Activated CD4-positive, alpha-beta T cell treated with anti-CD3 and anti-CD28 coated beads for 48 hours (primary cell): ENCODE measurements at regions not wholly inside any gene's neighbourhood (a gene's known extent, or its start where the extent isn't known, plus 50 kb on each side); places are given as distances from the start of the nearest gene placed in this dataset.
"Not testable (repeated sequence)": the region's sequence is repeated elsewhere in the genome, so short reads cannot be mapped to it uniquely, and the experiment has no call there.

Experiments
- DNase-seq: peaks from one replicate; pipeline ENCODE4 v3.0.0-alpha.2; 2020

DNA sequence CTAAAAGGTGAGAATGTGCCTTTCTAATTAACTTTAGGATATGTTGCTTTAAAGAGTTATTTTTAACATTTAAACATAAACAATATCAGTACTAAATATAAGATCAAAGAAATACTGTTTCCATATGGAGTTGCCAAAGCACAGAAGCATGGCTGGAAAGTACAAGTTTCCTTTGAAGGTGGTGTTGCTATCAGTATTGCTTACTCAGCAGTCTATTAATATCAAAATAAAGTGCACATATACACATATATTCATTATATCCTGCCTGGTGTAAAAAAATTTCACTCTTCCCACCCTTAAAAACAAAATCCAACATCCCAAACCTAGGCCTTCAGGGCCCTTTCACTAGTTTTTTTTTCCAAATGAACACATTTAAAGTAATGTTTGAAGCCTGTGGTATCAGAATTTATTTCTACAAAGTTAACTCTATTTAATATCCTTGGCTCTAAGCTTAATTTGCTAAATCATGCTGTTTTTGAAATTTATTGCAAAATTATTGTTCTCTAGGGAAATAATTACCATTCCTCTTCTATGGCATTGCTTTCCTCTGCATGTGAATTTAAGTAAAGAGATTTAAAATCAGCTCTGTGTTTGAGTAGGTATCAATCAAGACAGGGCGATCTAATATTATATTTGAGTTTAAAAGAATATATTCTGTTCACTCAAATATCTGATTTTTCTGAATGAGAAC is 192.7 kb upstream of the MEIS1 start:
- DNase-seq: no peak

DNA sequence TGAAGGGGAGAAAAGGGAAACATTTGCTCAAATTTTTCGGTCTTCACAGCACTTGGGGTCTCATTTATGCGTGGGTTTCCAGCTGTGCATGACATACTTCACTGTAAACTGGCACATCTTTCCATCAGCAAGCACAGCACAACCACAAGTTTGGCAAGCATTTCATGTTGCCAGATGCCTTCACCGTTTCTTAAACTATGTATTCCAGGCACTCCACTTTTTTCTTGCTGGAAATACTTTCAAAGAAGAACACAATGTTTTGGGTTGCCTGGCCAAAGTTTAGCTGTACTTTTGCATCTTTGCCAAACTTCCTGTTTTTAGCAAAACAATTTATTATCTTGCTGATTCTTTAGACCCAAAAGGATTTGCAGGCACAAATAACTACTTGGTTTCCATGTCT is 194.6 kb upstream of the MEIS1 start:
- DNase-seq: no peak

DNA sequence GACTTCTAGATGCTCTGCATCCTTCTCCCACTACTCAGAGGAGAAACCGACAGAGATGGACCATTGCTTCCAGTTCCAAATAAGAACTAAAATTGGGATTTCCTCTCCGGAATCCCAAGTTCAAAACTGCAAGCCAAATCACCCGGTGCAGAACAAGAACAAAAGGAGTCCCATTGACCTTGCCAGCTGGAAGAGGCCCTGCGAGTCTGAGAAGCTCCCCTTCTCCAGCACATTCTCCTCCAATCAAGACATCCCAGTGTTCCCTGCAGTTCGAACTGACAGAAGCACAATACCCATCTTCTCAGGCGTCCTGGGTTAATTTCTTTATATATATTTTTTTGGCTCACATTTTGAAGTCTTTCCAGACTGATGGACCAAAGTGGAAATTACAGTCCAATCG is 195.3 kb upstream of the MEIS1 start:
- DNase-seq: no peak

DNA sequence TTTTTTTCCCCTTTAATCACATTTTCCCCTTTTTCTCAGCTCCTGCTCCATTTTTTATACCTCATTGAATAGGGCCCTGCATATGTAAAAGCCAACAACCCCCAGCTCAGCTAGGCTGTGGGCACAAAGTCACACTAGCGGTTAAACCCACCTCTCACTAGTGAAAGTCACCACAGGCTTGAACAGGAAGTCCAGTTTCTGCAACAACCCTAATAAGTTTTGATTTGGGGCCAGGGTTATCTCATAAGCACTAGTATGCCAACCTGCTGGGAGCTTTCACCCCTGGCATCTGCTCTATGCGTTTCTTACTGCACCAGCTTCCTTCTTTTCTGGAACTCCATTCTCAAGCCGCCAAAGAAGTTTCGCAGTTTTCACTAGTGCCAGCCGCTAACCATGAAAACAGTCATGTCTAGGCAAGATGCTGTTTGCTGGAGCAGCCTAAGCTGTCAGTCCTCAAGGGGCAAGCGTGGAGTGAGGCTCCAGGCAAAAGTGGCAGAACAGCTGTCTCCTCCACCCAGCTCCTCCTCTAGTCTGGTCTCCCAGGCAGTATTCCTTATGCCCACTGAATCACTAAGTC is 197.0 kb upstream of the MEIS1 start:
- DNase-seq: no peak

DNA sequence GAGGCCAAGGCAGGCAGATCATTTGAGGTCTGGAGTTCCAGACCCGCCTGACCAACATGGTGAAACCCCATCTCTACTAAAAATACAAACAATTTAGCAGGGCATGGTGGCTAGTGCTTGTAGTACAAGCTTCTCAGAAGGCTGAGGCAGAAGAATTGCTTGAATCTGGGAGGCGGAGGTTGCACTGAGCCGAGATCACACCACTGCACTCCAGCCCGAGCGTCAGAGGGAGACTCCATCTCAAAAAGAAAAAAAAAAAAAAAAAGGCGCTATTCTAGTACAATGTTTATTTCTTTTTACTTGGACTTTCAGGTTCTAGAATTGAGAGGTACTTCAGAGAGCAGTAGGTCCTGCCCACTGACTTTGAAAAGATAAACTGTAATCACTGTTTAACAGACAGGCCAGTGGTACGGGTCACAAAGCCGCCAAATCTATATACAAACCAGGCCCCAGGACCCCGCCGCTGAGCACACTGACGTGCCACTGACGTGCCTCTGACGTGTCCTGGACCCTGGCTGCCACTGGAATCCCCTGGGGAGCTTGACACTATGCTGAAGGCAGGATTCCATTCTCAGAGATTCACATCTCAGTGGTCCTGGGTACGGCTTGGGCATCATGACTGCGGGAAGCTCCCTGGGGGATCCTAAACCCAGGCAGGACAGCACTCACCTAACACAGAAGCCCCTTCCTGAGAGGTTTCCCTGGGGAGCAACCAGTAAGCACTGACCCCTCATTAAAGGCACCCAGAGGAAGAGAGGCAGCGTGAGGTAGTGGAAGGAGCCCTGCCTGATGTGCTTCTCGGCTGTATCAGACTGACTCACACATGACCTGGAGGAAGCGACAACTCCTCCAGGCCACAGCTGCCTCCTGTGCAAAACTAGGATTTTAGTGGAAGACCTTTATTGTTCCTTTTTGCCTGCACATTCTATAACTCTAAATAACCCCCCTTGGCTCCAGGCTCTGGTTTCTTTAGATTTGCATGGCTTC is 197.8 kb upstream of the MEIS1 start:
- DNase-seq: no peak

DNA sequence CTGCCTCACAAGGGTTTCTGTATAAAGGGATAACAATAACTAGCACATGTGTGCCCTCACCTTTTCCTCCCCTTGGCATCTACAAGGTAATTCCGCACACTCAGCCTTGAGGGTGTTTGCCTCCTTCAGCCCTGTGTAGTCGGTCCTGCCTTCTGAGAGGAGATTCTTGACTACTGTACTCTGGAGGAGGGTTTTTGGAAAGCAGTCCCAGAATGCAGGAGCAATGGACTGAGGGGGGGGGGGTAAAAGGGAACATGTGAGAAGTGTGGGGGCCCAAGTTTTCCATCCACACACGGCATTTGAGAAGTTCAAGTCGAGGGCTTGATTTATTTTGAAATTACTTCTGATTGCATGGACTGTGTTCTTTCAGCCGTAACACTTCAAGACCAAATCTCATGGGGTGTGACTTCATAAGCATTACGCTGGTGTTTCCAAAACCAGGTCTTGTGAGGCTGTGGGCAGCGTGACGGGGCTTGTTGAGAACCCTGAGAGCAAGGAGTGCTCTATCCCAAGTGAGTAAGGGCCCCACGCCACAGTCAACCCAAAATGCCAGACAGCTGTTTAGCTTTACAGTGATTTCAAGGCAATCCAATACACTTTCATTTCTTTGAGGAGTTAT is 198.7 kb upstream of the MEIS1 start:
- no peak for DNase-seq

DNA sequence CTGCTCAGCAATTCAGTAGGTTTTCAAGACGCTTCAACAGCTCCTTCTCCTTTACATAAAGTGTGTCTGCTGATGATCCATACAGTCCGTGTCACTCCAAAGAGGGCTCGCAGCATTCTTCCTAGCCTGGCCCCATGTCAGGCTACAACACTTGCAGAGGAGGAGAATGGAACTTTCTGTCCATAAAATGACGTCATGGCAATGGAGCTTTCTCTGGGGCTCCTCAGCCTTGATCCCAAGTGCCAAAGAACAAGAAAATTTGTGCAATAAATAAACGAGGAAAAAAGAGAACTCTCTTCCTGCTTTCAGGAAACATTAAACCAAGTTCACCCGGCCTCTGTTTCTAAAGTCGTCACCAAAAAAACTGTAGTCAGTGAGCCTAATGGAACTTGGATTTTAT is 199.5 kb upstream of the MEIS1 start:
- no peak for DNase-seq

DNA sequence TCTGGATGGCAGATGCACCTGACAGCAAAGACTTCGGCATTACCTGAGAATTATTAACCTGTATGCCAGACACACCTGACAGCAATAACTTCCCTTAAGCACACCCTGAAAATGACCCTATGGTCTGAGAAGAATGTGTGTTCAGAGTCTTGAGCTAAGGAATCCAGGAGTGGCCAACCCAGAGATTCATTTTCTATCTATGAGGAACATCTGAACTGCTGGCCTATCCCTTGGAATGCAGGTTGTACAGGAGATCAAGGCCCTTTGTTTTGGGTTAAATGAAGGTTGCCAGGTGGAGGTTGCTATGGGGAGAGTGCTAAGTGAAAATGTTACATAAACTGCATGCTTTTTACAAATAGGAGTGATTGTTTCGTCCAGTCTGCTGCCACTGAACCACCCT is 200.9 kb upstream of the MEIS1 start:
- DNase-seq: no peak

DNA sequence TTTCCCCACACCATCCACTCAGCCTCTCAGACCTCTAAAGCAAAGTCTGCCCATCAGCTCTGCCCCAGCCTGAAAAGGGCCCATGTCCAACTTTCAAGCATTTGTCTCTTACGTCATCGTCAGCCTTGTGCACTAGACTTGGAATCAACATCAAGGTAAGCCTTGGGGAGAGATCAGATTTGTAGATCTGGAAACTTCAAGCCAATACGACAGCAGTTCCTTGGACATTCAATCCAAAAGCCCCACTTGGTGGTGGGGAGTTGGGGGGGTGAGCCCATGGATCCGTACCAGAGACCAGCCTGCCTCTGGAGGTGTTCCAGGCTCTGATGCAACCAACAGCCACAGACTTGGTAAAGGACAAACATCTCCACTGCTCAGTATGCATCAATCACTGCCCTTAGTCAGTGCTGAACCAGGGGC is 206.8 kb upstream of the MEIS1 start:
- DNase-seq: no peak

DNA sequence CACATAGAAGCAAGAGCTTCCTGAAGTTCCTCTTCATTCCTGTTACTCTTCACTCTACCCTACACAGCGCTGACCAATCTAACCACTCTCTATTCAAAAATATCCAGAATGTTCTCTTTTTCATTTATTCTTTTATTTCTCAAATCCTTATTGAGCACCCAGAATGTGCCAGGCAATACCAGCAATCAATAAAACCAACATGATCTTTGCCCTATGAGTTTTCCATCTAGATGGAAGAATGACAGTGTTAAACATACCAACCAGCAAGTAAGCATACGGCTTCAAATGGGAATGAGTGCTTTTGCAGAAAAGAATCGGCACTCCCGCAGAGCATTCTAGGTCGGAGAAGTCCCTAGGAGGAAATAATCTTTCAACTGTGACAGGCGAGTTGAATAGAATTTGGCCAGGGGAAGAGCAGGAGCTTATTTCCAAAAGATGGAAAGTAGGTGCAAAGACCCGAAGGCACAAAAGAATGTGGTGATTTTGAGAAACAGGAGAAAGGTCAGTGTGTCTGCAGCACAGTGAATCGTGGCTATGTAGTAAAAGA is 217.8 kb upstream of the MEIS1 start:
- no peak for DNase-seq

DNA sequence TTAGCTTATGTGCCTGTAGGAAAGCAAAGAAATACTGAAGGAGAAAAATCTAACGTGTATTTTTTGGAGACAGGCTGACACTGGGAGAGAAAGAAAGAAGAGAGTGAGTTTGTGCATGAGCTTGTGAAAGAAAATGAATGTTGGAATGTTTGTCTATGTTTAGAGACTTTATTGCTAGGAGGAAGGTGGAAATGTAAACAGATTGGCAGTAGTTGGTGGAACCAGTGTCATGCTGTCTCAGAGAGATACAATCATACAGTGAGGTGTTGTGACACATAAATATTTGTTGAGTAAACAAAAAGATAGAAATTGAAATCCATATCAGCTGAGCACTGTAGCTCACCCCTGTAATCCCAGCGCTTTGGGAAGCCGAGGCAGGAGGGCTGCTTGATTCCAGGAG is 222.2 kb upstream of the MEIS1 start:
- no peak for DNase-seq

DNA sequence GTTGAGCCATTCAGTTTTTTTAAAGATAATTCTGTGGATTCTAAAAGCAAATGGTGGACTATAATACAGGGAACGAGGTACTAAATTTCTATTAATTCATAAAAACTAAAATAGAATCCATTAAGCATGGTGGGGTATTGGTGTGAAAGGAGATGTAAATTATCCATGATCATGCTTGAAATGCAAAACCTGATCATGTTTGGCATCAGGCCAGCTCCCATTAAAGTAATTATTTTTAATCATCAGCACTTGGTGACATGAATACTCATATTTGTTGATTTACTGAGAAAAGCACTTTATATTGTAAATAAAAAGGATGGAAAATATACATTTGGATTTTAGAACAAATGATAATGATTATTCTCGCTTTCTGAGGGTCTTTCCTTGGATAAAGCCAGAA is 232.3 kb upstream of the MEIS1 start:
- DNase-seq: no peak

DNA sequence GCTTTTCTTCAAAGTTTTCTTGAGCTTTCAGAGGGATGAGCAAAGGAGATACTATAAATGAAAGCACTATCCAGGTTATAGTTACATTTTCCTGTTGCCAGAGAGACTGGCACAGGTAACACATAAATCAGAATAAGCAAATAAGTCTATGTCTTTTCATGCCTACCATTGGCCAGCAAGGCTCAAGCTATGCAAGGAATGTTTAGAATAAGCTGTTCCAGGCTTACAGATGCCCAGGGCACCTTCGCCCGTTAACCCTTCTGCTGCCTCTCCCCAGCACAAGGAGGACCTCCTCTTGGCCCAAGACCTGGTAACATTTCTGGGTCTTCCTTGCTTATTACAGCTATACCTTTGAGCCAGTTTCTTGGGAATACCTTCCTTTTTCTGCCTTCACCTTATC is 233.7 kb upstream of the MEIS1 start:
- DNase-seq: no peak

DNA sequence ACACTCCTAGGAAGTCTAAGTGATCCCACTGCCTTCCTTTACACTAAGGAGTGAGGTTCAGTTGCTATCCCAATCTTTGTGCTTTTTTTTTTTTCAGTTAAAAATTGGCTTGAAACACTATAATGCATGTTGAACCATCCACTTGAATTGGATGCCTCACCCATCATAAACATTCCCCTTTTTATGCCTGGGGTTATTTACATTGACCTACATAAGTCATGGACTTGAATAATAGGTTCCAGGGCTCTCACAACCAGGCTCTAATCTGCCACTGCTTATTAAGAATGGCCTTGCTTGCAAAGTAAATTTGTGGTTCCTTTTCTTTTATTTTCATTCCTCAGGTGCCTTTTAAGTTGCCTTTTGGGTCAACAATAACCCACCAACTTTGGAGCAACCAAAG is 236.1 kb upstream of the MEIS1 start:
- no peak for DNase-seq

DNA sequence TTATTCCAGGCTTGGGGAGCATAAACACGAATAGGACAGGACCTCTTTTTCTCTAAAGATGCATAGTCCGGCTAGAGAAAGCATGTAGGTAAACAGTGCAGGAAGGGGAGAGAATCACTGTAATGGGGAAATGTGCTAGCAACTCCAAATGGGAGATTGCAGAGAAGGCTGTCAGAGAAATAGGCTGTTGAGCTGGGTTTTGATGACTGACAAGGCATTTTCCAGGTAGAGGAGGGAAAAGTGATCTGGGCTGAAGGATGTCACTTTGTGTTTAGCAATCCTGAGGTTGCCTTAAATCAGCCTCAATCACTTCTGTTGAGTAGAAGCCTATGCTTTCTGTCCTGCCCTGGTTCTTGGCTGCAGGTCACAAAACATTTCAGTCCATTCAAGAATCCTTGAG is 242.0 kb upstream of the MEIS1 start:
- DNase-seq: no peak

DNA sequence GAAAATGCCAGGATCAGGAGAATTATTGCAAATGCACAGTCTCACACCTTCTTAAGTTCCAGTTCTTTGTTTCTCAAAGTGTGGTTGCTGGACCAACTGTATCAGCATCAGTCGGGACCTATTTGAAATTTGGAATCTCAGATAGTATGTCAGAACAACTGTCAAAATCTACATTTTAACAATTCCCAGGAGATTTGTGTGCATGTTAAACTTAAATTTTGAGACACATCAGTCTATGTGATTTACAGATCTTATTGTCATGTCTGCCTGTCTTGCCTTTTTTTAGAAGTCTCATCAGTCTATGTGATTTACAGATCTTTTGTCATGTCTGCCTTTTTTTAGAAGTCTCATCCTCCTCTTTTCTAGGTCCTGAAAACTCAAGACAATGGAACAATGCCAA is 243.6 kb upstream of the MEIS1 start:
- no peak for DNase-seq

DNA sequence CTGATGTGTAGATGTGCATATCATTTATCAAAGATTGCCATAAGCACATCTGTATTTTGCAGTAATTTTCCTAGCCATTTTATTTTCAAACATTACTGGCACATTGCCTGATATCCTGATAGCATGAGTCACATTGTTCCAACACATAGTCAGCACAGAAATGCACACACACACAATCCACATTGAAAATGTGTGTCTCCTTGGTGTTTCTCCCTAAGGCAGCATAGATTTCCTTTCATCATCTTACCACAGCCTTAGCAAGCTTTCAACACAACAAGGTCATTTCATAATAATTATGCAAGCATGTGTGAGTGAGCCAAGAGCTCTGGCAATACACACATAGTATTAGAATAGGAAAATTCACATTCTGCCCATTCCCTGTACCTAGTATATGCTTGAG is 245.4 kb upstream of the MEIS1 start:
- DNase-seq: no peak

DNA sequence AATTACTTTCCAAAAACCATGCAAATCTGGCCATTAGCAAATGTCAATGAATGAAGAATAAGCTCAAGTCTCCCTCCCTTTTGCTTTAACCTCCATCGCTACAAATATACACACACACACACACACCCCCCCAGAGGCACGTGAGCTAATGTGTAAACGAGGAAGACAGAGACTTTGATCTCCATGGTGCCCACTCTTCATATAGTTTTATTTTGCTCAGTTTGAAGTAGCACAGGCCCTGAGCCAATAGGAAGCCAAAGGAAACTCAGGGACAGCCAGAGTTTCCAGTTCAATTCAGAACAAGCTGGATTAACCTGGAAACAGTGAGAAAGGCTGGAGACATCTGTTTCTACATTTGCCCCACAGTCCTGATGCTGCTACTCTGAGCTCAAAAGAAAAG is 248.4 kb upstream of the MEIS1 start:
- no peak for DNase-seq

DNA sequence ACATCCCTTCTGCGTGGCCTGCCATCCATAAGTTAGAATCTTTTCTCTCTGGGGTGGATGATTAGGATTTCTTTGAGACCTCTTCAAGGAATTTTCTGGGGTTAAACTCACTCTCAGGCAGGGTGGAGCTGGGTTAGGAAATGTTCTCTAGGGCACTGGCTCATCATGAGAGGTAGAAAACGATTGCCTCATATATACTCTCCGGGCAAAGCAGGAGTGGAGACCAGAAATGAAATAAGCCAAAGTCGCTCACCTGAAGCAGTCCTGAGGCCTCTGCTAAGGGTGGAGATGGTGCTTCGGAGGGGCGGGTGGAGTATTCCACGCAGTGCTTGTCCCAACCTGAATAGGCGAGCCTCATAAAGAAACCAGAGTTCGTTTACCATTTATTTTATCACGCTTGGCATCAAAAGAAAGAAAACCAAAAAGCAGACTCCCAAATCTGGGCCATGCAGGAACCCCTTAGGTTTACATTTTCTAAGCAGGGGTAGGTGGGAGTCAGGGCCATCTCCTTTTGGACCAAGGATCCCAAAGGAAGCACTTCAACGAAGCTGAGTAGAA is 249.3 kb upstream of the MEIS1 start:
- DNase-seq: no peak

DNA sequence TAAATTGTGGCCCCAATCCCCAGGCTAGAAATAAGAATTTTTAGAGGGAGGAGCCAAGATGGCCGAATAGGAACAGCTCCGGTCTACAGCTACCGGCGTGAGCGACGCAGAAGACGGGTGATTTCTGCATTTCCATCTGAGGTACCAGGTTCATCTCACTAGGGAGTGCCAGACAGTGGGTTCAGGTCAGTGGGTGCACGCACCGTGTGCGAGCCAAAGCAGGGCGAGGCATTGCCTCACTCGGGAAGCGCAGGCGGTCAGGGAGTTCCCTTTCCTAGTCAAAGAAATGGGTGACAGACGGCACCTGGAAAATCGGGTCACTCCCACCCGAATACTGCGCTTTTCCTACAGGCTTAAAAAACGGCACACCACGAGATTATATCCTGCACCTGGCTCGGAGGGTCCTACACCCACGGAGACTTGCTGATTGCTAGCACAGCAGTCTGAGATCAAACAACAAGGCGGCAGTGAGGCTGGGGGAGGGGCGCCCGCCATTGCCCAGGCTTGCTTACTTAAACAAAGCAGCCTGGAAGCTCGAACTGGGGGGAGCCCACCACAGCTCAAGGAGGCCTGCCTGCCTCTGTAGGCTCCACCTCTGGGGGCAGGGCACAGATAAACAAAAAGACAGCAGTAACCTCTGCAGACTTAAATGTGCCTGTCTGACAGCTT is 257.7 kb upstream of the MEIS1 start:
- not testable (repeated sequence) for DNase-seq

DNA sequence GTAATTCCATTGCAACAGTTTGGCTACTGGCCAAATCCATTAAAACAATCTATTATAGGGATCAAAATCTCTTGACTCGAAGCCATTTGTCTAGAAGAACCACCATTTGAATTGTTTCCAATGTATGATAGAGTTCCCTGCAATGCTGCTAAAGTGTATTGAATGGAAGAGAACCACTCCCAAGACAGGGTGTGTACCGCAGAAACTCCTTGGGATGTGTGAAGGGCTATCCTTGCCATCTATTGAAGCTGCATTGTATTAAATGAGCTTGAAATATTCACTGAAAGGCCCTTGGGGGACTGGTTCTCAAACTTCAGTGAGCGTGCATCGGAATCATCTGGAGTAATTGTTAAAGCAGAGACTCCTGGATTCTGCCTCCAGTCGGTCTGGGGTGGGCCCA is 260.4 kb upstream of the MEIS1 start:
- DNase-seq: no peak

DNA sequence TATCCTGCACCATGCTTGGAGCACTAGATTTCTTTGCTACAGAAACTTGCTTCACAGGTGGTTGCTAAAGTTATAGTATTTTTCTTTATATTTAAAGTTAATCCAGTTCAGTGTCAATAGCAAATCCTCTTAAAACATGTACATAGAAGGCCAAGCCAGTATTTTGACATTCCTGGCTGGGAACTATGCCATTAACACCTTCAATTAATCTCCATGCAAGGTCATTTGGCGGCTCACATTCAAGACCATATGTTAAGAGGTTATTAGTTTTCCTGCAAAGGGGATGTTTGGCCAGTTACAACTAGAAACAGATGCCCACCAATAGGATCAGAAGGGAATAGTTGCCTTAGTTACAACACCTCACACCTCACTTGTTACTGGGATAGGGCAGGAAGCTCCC is 261.3 kb upstream of the MEIS1 start:
- DNase-seq: no peak
